HL-60 (cell line): ENCODE measurements at regions not wholly inside any gene's neighbourhood (a gene's known extent, or its start where the extent isn't known, plus 50 kb on each side); places are given as distances from the start of the nearest gene placed in this dataset.

ENCODE experiments used
- POLR2AphosphoS5 ChIP-seq: IDR thresholded peaks from 2 replicates; pipeline ENCODE4 v1.6.1; 2012; ENCODE audit warnings: low read depth
- SPI1 ChIP-seq: IDR thresholded peaks from 2 replicates; pipeline ENCODE4 v1.6.1; 2012; ENCODE audit warnings: low read depth, mild to moderate bottlenecking, borderline replicate concordance
- TF ChIP-seq, protein P1 (sequence below): IDR thresholded peaks from one replicate; pipeline ENCODE4 v1.5.1; 2011; ENCODE audit warnings: low read length, control low read depth, inconsistent platforms; ENCODE audit not compliant: insufficient read depth
- TF ChIP-seq, protein P2 (sequence below): IDR thresholded peaks from 2 replicates; pipeline ENCODE4 v1.6.1; 2012; ENCODE audit warnings: low read depth; ENCODE audit not compliant: insufficient replicate concordance

DNA sequence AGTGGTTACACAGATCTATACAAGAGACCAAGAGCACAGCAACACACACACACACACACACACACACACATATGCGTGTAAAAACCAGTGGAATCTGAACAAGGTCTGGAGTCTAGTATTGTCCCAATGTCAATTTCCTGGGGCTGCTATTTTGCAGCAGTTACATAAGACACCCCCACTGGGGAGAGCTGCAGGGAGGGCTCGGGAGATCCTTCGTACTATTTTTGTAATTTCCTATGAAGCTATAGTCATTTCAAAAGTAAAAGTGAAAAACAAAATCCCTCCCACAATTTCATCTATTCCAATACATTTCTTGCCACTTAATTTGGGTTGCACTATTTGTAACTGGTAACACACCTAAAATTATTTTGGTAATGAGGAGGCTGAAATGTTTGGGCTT, 68.5 kb downstream of the C16orf95 start:
- TF ChIP-seq, protein P1, sequence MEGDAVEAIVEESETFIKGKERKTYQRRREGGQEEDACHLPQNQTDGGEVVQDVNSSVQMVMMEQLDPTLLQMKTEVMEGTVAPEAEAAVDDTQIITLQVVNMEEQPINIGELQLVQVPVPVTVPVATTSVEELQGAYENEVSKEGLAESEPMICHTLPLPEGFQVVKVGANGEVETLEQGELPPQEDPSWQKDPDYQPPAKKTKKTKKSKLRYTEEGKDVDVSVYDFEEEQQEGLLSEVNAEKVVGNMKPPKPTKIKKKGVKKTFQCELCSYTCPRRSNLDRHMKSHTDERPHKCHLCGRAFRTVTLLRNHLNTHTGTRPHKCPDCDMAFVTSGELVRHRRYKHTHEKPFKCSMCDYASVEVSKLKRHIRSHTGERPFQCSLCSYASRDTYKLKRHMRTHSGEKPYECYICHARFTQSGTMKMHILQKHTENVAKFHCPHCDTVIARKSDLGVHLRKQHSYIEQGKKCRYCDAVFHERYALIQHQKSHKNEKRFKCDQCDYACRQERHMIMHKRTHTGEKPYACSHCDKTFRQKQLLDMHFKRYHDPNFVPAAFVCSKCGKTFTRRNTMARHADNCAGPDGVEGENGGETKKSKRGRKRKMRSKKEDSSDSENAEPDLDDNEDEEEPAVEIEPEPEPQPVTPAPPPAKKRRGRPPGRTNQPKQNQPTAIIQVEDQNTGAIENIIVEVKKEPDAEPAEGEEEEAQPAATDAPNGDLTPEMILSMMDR: no peak
- TF ChIP-seq POLR2AphosphoS5: no peak
- TF ChIP-seq, protein P2, sequence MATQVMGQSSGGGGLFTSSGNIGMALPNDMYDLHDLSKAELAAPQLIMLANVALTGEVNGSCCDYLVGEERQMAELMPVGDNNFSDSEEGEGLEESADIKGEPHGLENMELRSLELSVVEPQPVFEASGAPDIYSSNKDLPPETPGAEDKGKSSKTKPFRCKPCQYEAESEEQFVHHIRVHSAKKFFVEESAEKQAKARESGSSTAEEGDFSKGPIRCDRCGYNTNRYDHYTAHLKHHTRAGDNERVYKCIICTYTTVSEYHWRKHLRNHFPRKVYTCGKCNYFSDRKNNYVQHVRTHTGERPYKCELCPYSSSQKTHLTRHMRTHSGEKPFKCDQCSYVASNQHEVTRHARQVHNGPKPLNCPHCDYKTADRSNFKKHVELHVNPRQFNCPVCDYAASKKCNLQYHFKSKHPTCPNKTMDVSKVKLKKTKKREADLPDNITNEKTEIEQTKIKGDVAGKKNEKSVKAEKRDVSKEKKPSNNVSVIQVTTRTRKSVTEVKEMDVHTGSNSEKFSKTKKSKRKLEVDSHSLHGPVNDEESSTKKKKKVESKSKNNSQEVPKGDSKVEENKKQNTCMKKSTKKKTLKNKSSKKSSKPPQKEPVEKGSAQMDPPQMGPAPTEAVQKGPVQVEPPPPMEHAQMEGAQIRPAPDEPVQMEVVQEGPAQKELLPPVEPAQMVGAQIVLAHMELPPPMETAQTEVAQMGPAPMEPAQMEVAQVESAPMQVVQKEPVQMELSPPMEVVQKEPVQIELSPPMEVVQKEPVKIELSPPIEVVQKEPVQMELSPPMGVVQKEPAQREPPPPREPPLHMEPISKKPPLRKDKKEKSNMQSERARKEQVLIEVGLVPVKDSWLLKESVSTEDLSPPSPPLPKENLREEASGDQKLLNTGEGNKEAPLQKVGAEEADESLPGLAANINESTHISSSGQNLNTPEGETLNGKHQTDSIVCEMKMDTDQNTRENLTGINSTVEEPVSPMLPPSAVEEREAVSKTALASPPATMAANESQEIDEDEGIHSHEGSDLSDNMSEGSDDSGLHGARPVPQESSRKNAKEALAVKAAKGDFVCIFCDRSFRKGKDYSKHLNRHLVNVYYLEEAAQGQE: no peak
- TF ChIP-seq SPI1: no peak
